Chondrocyte (in vitro differentiated cells): ENCODE measurements at regions not wholly inside any gene's neighbourhood (a gene's known extent, or its start where the extent isn't known, plus 50 kb on each side); places are given as distances from the start of the nearest gene placed in this dataset.

Experiments used
- DNase-seq: peaks from one replicate; pipeline ENCODE4 v3.0.0; 2021; ENCODE audit warnings: mixed read lengths, low spot score
- H3K27ac Mint-ChIP-seq: one replicate; pipeline ENCODE4 v1.8.0; 2021; ENCODE audit warnings: mild to moderate bottlenecking, moderate library complexity, mixed read lengths; ENCODE audit not compliant: unreplicated experiment
- H3K27me3 Mint-ChIP-seq: 2 replicates; pipeline ENCODE4 v1.8.0; 2021; ENCODE audit warnings: low read depth, mixed read lengths
- H3K36me3 Mint-ChIP-seq: 2 replicates; pipeline ENCODE4 v1.8.0; 2021; ENCODE audit warnings: low read depth, mixed read lengths
- H3K4me1 Mint-ChIP-seq: 2 replicates; pipeline ENCODE4 v1.8.0; 2021; ENCODE audit warnings: low read depth, mild to moderate bottlenecking, mixed read lengths
- H3K4me3 Mint-ChIP-seq: one replicate; pipeline ENCODE4 v1.8.0; 2021; ENCODE audit warnings: mild to moderate bottlenecking, moderate library complexity, mixed read lengths; ENCODE audit not compliant: unreplicated experiment
- H3K9me3 Mint-ChIP-seq: 2 replicates; pipeline ENCODE4 v1.8.0; 2021; ENCODE audit warnings: low read depth, mixed read lengths
- TF ChIP-seq, protein P1 (sequence below): fragments of 200-600 bp; sonication (generic); IDR thresholded peaks from 2 replicates; pipeline ENCODE4 v1.5.0; 2021; ENCODE audit warnings: antibody characterized with exemption, mild to moderate bottlenecking, moderate library complexity

DNA sequence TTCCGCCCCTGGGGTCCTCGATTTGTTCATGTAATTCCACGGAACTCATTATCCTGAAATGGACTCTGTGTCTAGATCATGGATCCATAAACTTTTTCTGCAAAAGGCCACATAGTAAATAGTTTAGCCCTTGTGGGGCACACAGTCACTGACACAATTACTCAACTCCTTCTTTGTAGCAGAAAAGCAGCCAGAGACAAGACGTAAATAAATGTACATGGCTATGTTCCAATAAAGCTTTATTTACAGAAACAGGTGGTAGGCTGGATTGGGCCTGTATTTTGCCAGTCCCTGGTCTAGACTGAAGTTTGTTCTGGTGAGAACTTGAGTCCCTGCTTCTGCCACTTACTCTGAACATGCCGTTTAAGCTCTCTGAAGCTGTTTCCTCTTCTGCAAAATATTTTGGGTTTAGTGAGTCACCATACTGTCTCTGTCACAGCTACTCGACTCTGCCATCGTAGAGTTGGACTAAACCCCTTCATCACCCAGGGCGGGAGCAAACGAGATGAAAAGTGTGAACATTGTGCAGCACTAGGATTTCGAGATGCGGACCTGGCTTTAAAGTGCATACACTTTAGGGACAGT lies 61.9 kb upstream of the FOXF1 start:
- no peaks in the 10 kb centered on the region for H3K4me1 Mint-ChIP-seq
- H3K27me3 Mint-ChIP-seq: peaks cover 33% of the 10 kb centered on the region
- H3K4me3 Mint-ChIP-seq: no peak overlapping the region
- no peak for DNase-seq
- TF ChIP-seq, protein P1, sequence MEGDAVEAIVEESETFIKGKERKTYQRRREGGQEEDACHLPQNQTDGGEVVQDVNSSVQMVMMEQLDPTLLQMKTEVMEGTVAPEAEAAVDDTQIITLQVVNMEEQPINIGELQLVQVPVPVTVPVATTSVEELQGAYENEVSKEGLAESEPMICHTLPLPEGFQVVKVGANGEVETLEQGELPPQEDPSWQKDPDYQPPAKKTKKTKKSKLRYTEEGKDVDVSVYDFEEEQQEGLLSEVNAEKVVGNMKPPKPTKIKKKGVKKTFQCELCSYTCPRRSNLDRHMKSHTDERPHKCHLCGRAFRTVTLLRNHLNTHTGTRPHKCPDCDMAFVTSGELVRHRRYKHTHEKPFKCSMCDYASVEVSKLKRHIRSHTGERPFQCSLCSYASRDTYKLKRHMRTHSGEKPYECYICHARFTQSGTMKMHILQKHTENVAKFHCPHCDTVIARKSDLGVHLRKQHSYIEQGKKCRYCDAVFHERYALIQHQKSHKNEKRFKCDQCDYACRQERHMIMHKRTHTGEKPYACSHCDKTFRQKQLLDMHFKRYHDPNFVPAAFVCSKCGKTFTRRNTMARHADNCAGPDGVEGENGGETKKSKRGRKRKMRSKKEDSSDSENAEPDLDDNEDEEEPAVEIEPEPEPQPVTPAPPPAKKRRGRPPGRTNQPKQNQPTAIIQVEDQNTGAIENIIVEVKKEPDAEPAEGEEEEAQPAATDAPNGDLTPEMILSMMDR: no peak
- peaks cover 5% of the 10 kb centered on the region for H3K9me3 Mint-ChIP-seq
- no peak overlapping the region for H3K27ac Mint-ChIP-seq
- H3K36me3 Mint-ChIP-seq: peaks cover 2% of the 10 kb centered on the region

- Mint-ChIP-seq H3K4me1 (no peaks in the 10 kb centered on the region), H3K9me3 (peaks cover 5% of the 10 kb centered on the region), H3K27ac (no peak overlapping the region), H3K36me3 (peaks cover 2% of the 10 kb centered on the region), H3K4me3 (no peak overlapping the region), H3K27me3 (peaks cover 34% of the 10 kb centered on the region)
- TF ChIP-seq, protein P1: no peak
- no peak for DNase-seq
Measured at GRCh38 chr16:86449446-86450095, 60.8 kb upstream of the FOXF1 start.

GRCh38 chr16:86450691-86451090 lies 59.6 kb upstream of the FOXF1 start:
- Mint-ChIP-seq H3K9me3 (peaks cover 5% of the 10 kb centered on the region), H3K36me3 (peaks cover 2% of the 10 kb centered on the region), H3K4me3 (no peak overlapping the region), H3K4me1 (no peaks in the 10 kb centered on the region), H3K27ac (no peak overlapping the region), H3K27me3 (peaks cover 41% of the 10 kb centered on the region)
- TF ChIP-seq, protein P1: no peak
- no peak for DNase-seq

DNA sequence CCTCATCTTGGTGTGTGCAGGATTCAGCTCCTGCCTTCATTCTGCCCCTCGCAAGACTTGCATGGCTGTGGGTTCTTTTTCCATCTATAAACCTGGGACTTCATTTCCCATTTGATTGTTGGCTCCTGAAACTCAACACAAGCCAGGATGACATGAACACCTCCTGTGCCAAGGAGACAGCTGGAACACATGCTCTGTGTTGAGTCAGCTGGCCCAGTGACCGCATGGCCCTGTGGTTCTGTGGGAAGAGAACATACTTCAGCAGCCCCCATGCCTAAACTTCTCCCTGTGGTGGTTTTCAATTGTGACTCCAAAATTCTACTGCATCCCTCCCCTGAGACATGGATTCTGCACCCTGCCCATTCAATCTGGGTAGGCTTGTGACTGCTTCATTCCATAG lies 57.9 kb upstream of the FOXF1 start:
- Mint-ChIP-seq H3K36me3 (peaks cover 2% of the 10 kb centered on the region), H3K27me3 (peaks cover 52% of the 10 kb centered on the region), H3K4me1 (no peaks in the 10 kb centered on the region), H3K27ac (no peak overlapping the region), H3K4me3 (no peak overlapping the region), H3K9me3 (peaks cover 3% of the 10 kb centered on the region)
- DNase-seq: no peak
- TF ChIP-seq, protein P1: no peak

DNA sequence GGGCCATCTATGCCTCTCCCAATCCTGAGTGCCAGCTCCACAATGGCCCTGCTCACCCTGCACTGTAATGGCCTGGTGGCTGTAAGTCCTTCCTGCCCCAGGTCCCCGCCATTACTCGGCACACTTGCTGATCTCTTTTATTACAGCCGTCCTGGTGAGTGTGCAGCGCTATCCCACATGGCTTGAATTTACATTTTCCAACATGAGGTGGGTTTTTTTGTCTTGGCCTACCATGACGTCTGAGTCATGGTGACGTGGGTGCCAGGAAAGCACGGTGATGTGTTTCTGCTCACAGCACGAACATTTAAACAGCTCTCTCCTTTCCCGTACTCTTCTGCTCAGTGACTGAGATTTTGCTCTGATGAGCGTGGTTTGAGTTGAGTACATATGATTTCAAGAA lies 55.2 kb upstream of the FOXF1 start:
- Mint-ChIP-seq H3K27me3 (peaks cover 68% of the 10 kb centered on the region), H3K4me1 (no peaks in the 10 kb centered on the region), H3K27ac (no peak overlapping the region), H3K36me3 (no peaks in the 10 kb centered on the region), H3K4me3 (no peak overlapping the region), H3K9me3 (no peaks in the 10 kb centered on the region)
- TF ChIP-seq, protein P1: no peak
- no peak for DNase-seq
